ENCODE measurements at regions not wholly inside any gene's neighbourhood (a gene's known extent, or its start where the extent isn't known, plus 50 kb on each side); places are given as distances from the start of the nearest gene placed in this dataset.

DNA sequence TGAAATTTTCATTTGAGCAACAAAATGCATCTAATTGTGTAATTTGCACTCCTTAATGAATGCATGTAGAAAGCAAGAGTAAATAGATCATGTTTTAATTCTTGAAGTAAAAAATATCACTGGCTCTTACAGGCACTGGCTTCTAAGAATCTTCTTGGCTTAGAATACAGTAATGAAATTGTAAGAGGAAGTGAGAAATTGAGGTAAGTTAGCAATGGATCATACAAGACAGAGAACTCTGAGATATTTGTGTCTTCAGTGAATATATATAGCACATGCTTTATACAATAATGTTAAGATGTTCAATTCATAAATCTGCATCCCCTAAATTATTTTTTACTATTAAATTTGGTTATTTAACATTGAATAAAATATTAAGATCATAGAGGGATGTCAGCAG is 465.0 kb downstream of the CNTN3 start:
- TF ChIP-seq, protein P1, sequence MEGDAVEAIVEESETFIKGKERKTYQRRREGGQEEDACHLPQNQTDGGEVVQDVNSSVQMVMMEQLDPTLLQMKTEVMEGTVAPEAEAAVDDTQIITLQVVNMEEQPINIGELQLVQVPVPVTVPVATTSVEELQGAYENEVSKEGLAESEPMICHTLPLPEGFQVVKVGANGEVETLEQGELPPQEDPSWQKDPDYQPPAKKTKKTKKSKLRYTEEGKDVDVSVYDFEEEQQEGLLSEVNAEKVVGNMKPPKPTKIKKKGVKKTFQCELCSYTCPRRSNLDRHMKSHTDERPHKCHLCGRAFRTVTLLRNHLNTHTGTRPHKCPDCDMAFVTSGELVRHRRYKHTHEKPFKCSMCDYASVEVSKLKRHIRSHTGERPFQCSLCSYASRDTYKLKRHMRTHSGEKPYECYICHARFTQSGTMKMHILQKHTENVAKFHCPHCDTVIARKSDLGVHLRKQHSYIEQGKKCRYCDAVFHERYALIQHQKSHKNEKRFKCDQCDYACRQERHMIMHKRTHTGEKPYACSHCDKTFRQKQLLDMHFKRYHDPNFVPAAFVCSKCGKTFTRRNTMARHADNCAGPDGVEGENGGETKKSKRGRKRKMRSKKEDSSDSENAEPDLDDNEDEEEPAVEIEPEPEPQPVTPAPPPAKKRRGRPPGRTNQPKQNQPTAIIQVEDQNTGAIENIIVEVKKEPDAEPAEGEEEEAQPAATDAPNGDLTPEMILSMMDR (IDR thresholded peaks at IDR 0.05 in 8 of 11, conservative IDR thresholded peaks at IDR 0.05 in 3 of 11): no peak
- no peak for TF ChIP-seq POLR2A (IDR thresholded peaks at IDR 0.05)
